ENCODE measurements at regions not wholly inside any gene's neighbourhood (a gene's known extent, or its start where the extent isn't known, plus 50 kb on each side); places are given as distances from the start of the nearest gene placed in this dataset.

GRCh38 chr10:94205396-94205831 is 157.3 kb downstream of the NOC3L start:
- TF ChIP-seq CTCF (IDR thresholded peaks at IDR 0.05; ENCODE audit: low read depth, low read length) (no peak), POLR2A (IDR thresholded peaks at IDR 0.05; ENCODE audit: extremely low read depth, insufficient read length) (no peak)

Data from NB4 (cell line).